H1 (cell line): ENCODE measurements at regions not wholly inside any gene's neighbourhood (a gene's known extent, or its start where the extent isn't known, plus 50 kb on each side); places are given as distances from the start of the nearest gene placed in this dataset.

ENCODE experiments used
- ATF3 ChIP-seq: IDR thresholded peaks from 2 replicates; pipeline ENCODE4 v1.6.1; 2011; ENCODE audit warnings: low read depth, mild to moderate bottlenecking, low read length; ENCODE audit not compliant: insufficient read depth
- CBX5 ChIP-seq: fragments of 300-800, 300-1000 bp; sonication (generic); IDR thresholded peaks from 2 replicates; pipeline ENCODE4 v1.7.1; 2016; ENCODE audit warnings: antibody characterized with exemption, low read length, low read depth
- CTBP2 ChIP-seq: IDR thresholded peaks from 2 replicates; pipeline ENCODE4 v1.7.0; 2011; ENCODE audit warnings: borderline replicate concordance, mild to moderate bottlenecking, moderate library complexity, mixed read lengths, low read length; ENCODE audit not compliant: insufficient read depth, insufficient read length
- EZH2 ChIP-seq: fragments of 200-600 bp; sonication (generic); IDR thresholded peaks from 2 replicates; pipeline ENCODE4 v1.7.1; 2012; ENCODE audit warnings: low read depth, mild to moderate bottlenecking, moderate library complexity, low read length, inconsistent platforms; ENCODE audit not compliant: severe bottlenecking
- SP1 ChIP-seq: IDR thresholded peaks from 2 replicates; pipeline ENCODE4 v1.6.1; 2011; ENCODE audit warnings: low read depth, low read length

DNA sequence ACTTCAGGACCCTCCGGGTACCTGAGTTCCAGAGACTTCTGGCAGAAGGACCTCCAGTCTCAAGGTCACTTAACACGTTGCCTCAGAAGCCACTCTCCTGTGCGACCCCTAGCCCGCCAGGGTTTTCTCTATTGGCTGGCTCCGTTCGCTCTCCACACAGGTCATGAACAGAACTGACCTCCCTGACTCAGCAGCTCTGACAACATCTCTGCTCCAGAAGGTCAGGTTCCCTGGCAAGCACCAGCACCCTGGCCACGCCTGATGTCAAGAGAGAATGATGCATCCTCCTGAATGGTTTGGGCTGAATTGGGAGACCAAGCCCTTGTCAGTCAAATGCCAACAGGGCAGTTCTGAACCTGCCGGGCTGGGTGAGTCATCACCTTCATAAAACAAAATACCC is 84.3 kb upstream of the TMEM45B start (continued):
- TF ChIP-seq CTBP2 (no peak), CBX5 (no peak), EZH2 (no peak), ATF3 (no peak), SP1 (no peak)
